Skin of body (tissue), 1 donor: ENCODE measurements at regions not wholly inside any gene's neighbourhood (a gene's known extent, or its start where the extent isn't known, plus 50 kb on each side); places are given as distances from the start of the nearest gene placed in this dataset.
A peak's percentile ranks its signal among the peaks of the same experiment; 100 is the strongest.

Experiments
- DNase-seq: peaks from one replicate; lab custom pipeline; 2025; lab: John Stamatoyannopoulos, UW

GRCh38 chr13:85312071-85312470 lies 487.1 kb downstream of the SLITRK6 start:
- no peak for DNase-seq

GRCh38 chr13:85303630-85304029 lies 495.6 kb downstream of the SLITRK6 start:
- no peak for DNase-seq

DNA sequence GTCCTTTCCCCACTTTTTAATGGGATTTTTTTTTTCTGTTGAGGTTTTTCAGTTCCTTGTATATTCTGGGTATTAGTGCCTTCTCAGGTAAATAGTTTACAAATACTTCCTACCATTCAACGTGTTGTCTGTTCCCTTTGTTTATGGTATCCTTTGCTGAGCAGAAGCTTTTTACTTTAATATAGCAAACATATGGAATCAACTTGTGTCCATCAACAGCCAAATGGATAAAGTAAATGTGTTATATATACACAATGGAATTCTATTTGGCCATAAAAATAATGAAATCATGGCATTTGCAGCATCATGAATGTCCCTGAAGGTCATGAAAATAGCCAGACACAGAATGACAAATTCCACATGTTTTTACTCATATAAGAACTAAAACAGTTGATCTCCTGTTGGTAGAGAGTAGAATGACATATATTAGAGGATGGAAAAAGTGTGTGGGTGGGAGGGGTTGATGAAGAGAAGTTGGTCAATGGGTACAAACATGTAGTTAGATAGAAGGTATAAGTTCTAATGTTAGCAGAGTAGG lies 500.8 kb downstream of the SLITRK6 start:
- no peak for DNase-seq

GRCh38 chr13:85288698-85289097 lies 510.5 kb downstream of the SLITRK6 start:
- DNase-seq, result no peak

- no peak for DNase-seq
Observed at GRCh38 chr13:85287528-85287927, 511.7 kb downstream of the SLITRK6 start.

GRCh38 chr13:85286081-85286480 lies 513.1 kb downstream of the SLITRK6 start:
- no peak for DNase-seq

- no peak for DNase-seq
Observed at GRCh38 chr13:85284349-85284748, 514.9 kb downstream of the SLITRK6 start.

DNA sequence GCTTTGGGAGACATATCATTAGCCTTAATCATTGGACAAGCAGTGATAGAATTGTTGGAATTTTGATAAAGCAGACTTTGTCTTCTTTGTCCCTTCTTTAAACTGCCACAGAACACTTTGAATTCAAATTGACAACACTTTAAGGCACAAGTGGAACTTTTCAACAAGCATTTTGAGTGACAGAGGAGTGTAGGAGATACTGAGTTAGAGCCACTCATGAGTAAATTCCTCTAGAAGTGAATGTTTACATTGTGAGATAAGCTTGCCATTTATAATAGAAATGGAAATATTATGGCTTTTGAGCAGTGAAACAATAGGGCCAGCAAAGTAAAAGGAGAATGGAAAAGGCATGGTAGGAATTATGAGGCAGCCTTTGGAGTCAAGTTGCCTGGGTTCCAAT lies 515.8 kb downstream of the SLITRK6 start:
- DNase-seq, result no peak

DNA sequence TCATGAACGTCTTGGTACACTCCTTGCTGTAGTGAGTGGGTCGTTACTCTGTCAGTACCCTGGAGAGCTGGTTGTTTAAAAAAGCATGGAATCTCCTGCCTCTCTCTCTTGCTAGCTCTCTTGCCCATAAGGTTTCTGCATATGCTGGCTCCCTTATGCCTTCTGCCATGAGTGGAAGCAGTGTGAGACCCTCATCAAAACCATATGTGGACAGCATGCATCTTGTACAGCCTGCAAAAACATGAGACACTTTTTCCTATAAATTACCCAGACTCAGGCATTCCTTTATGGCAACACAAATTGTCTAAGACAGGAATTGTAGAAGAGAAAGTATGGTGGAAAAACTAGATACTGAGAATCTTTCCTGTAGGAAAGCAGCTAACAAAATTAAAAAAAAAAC lies 516.3 kb downstream of the SLITRK6 start:
- peak; percentile 61 for DNase-seq

- no peak for DNase-seq
Observed at GRCh38 chr13:85278851-85279250, 520.4 kb downstream of the SLITRK6 start.

GRCh38 chr13:85277748-85278147 lies 521.5 kb downstream of the SLITRK6 start:
- no peak for DNase-seq

GRCh38 chr13:85266771-85267170 lies 532.4 kb downstream of the SLITRK6 start:
- DNase-seq, result no peak

DNA sequence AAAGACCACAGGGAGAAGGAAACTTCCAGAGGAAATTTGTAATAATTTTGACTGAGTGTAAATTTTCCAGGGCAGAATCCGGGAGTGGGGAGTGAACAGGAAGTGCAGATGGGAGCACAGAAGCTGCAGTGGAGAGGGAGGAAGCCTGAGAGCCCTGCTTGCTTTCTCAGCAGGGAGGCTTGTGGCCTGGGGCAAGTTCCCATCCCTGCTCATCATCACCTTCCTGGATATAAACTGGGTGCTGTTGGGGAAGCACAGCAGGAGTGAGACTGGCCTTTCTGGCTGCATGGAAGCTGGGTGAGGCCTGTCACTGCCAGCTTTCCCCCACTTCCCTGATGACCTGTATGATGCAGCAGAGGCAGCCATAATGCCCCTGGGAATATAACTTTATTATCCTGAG lies 532.9 kb downstream of the SLITRK6 start:
- no peak for DNase-seq

GRCh38 chr13:85265296-85265695 lies 533.9 kb downstream of the SLITRK6 start:
- DNase-seq, result no peak

DNA sequence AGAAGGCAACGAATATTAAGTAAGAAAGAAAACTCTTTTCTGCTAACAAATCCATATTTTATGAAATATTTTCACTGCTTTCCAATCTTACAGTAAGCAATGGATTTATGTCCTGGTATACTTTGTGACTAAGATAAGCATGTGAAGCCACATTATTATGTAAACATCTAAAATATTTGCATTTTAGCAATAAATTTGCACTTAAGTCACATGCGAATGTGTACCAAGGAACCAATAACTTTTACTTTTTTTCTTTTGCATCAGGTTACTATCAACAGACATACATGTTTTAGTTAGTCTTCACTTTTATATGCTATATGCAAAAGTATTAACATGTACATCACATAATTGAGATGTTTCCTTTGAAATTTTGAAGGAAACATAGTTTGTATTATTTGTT lies 536.7 kb downstream of the SLITRK6 start:
- no peak for DNase-seq

DNA sequence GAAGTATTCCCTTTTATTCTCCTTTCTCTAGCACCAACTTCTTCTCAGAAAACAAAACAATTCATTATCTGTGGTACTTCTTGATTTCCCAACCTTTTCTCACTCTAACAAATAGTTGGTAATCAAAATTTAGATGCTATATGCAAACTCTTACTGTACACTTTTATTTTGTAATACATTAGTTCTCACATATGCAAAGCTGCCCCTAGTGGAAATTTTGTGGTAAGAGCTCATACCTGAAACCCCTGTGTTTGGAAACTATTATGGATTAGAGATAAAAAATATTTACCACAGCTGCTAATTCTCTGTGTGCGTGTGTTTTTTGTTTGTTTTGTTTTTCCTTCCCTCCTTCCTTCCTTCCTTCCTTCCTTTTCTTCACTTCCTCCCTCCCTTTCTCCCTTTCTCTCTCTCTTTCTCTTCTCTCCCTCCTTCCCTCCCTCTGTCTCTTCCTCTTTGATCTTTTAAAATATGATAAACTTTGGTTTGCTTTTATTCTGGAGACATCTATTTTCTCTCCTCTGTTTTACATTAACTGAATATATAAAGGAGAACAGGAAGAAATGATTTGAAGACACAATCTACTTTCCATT lies 537.4 kb downstream of the SLITRK6 start:
- DNase-seq, result no peak

DNA sequence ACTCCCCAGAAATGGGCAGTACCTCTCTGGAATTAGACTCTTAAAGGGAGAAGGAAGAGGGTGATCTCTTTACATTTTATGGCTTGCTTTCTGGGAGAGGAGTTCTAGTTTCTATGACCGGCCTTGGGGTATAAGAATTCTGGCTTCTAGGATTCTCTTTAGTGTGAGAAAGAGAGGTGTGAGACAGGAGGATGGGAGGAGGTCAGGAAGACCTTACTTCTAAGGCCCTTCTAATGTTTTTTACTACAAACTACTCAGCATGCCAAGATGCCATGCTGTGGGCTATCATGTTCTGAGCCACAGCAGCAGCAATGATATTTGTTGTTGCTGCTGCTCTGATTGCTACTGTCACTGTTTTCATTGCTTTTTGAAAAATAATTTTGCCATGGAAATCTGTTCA lies 538.3 kb downstream of the SLITRK6 start:
- no peak for DNase-seq

DNA sequence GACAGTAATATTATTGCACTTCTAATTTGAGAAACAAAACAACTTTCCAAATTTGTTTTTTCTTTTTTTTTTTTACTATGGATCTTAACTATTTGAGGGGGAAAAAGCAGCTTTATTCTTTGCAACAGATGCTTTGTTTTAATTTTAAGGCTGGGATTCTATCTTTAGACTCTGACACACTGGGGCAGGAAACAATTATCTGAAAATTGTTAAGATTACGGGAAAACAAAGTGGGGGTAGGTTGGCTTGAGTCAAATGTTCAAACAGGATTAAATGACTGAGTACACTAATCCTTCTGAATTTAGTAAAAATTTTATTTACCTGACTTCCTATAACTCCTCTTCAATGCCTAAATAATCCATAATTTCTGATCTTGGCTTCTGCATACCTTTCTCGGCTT lies 543.2 kb downstream of the SLITRK6 start:
- DNase-seq, result peak; percentile 10

- DNase-seq, result no peak
Observed at GRCh38 chr13:85254641-85255040, 544.6 kb downstream of the SLITRK6 start.

GRCh38 chr13:85249151-85249550 lies 550.1 kb downstream of the SLITRK6 start:
- no peak for DNase-seq

GRCh38 chr13:85247780-85248179 lies 551.4 kb downstream of the SLITRK6 start:
- no peak for DNase-seq

GRCh38 chr13:85243831-85244230 lies 555.4 kb downstream of the SLITRK6 start:
- DNase-seq, result no peak

DNA sequence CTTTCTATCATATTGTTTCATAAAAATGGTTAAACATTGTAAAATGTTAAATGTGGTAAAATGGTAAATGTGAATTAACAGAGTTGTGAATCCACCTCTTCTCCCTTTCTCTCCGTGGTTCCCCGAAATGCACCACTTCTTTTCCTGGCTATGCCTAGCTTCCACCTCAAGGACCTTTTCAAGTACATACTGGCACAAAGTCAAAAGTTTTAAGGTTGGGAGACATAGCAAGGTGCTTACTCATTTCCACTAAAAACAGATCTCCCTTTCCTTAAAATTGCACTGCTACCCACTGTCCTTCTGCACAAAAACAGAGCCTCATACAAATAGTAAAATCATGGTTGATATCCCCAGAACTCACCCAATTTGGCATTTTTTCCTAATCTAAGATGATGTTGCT lies 558.2 kb downstream of the SLITRK6 start:
- no peak for DNase-seq

- no peak for DNase-seq
Observed at GRCh38 chr13:85236413-85236812, 562.8 kb downstream of the SLITRK6 start.
